Effector memory CD4-positive, alpha-beta T cell (primary cell): ENCODE measurements at regions not wholly inside any gene's neighbourhood (a gene's known extent, or its start where the extent isn't known, plus 50 kb on each side); places are given as distances from the start of the nearest gene placed in this dataset.

Experiments used
- DNase-seq, 3 donors: peaks; one replicate each; pipeline ENCODE4 v3.0.0-alpha.2; 2020
- H3K27ac ChIP-seq: 2 replicates; pipeline ENCODE4 v1.7.0; 2013; ENCODE audit warnings: mild to moderate bottlenecking, low read length, moderate library complexity; ENCODE audit not compliant: insufficient read depth, poor library complexity, severe bottlenecking
- H3K27me3 ChIP-seq: replicated peaks from 2 replicates; pipeline ENCODE4 v1.7.0; 2013; ENCODE audit warnings: mild to moderate bottlenecking, low read length; ENCODE audit not compliant: insufficient read depth, control insufficient read depth, poor library complexity, severe bottlenecking
- H3K36me3 ChIP-seq: 2 replicates; pipeline ENCODE4 v1.7.0; 2013; ENCODE audit warnings: mild to moderate bottlenecking, low read length, moderate library complexity; ENCODE audit not compliant: control insufficient read depth, insufficient read depth
- H3K4me1 ChIP-seq: 2 replicates; pipeline ENCODE4 v1.7.0; 2013; ENCODE audit warnings: low read length, mild to moderate bottlenecking; ENCODE audit not compliant: control insufficient read depth, insufficient read depth, poor library complexity, severe bottlenecking
- H3K4me3 ChIP-seq: 2 replicates; pipeline ENCODE4 v1.7.0; 2013; ENCODE audit warnings: low read length, low read depth, mild to moderate bottlenecking; ENCODE audit not compliant: insufficient read depth, poor library complexity, severe bottlenecking
- H3K9me3 ChIP-seq: 2 replicates; pipeline ENCODE4 v1.7.0; 2013; ENCODE audit warnings: mild to moderate bottlenecking, low read length, moderate library complexity; ENCODE audit not compliant: control insufficient read depth

GRCh38 chr6:165204807-165205545 lies 104.4 kb downstream of the C6orf118 start:
- H3K27me3 ChIP-seq, result no peaks in the 10 kb centered on the region
- no peak for DNase-seq
- no peak overlapping the region for H3K27ac ChIP-seq
- H3K4me1 ChIP-seq, result no peaks in the 10 kb centered on the region
- H3K36me3 ChIP-seq, result no peaks in the 10 kb centered on the region
- H3K4me3 ChIP-seq, result no peak overlapping the region
- H3K9me3 ChIP-seq, result no peaks in the 10 kb centered on the region

GRCh38 chr6:165200178-165200577 lies 109.2 kb downstream of the C6orf118 start:
- Histone ChIP-seq H3K4me1 (no peaks in the 10 kb centered on the region), H3K27me3 (no peaks in the 10 kb centered on the region), H3K9me3 (no peaks in the 10 kb centered on the region), H3K36me3 (no peaks in the 10 kb centered on the region), H3K27ac (no peak overlapping the region), H3K4me3 (no peak overlapping the region)
- no peak for DNase-seq

- no peaks in the 10 kb centered on the region for H3K36me3 ChIP-seq
- H3K4me1 ChIP-seq, result no peaks in the 10 kb centered on the region
- no peak for DNase-seq
- no peak overlapping the region for H3K4me3 ChIP-seq
- no peaks in the 10 kb centered on the region for H3K27me3 ChIP-seq
- no peaks in the 10 kb centered on the region for H3K9me3 ChIP-seq
- H3K27ac ChIP-seq, result no peak overlapping the region
Measured at GRCh38 chr6:165191461-165191860, 117.9 kb downstream of the C6orf118 start.

GRCh38 chr6:165186441-165187205 lies 122.8 kb downstream of the C6orf118 start:
- Histone ChIP-seq H3K36me3 (no peaks in the 10 kb centered on the region), H3K4me1 (no peaks in the 10 kb centered on the region), H3K4me3 (no peak overlapping the region), H3K27ac (no peak overlapping the region), H3K9me3 (no peaks in the 10 kb centered on the region), H3K27me3 (no peaks in the 10 kb centered on the region)
- DNase-seq, result no peak

- Histone ChIP-seq H3K36me3 (no peaks in the 10 kb centered on the region), H3K27me3 (no peaks in the 10 kb centered on the region), H3K4me1 (no peaks in the 10 kb centered on the region), H3K4me3 (no peak overlapping the region), H3K27ac (no peak overlapping the region), H3K9me3 (no peaks in the 10 kb centered on the region)
- no peak for DNase-seq
Measured at GRCh38 chr6:165186041-165186440, 123.4 kb downstream of the C6orf118 start.

- no peaks in the 10 kb centered on the region for H3K27me3 ChIP-seq
- no peak overlapping the region for H3K27ac ChIP-seq
- H3K9me3 ChIP-seq, result no peaks in the 10 kb centered on the region
- DNase-seq, result no peak
- H3K4me3 ChIP-seq, result no peak overlapping the region
- H3K4me1 ChIP-seq, result no peaks in the 10 kb centered on the region
- no peaks in the 10 kb centered on the region for H3K36me3 ChIP-seq
Measured at GRCh38 chr6:165184192-165184979, 125.0 kb downstream of the C6orf118 start.

- no peaks in the 10 kb centered on the region for H3K4me1 ChIP-seq
- no peak overlapping the region for H3K27ac ChIP-seq
- H3K36me3 ChIP-seq, result no peaks in the 10 kb centered on the region
- no peaks in the 10 kb centered on the region for H3K9me3 ChIP-seq
- no peaks in the 10 kb centered on the region for H3K27me3 ChIP-seq
- no peak for DNase-seq
- no peak overlapping the region for H3K4me3 ChIP-seq
Measured at GRCh38 chr6:165183496-165184140, 125.8 kb downstream of the C6orf118 start.

- no peak overlapping the region for H3K27ac ChIP-seq
- no peaks in the 10 kb centered on the region for H3K4me1 ChIP-seq
Measured at GRCh38 chr6:165183071-165183470, 126.3 kb downstream of the C6orf118 start.

GRCh38 chr6:165181951-165182414 lies 127.4 kb downstream of the C6orf118 start:
- Histone ChIP-seq H3K4me3 (no peak overlapping the region), H3K9me3 (no peaks in the 10 kb centered on the region), H3K4me1 (no peaks in the 10 kb centered on the region), H3K27me3 (no peaks in the 10 kb centered on the region), H3K36me3 (no peaks in the 10 kb centered on the region), H3K27ac (no peak overlapping the region)
- no peak for DNase-seq

More at GRCh38 chr6:165183071-165183470, 126.3 kb downstream of the C6orf118 start:
- DNase-seq, result no peak
- Histone ChIP-seq H3K9me3 (no peaks in the 10 kb centered on the region), H3K4me3 (no peak overlapping the region), H3K27me3 (no peaks in the 10 kb centered on the region), H3K36me3 (no peaks in the 10 kb centered on the region)
